GM23338 (cell line): ENCODE measurements at regions not wholly inside any gene's neighbourhood (a gene's known extent, or its start where the extent isn't known, plus 50 kb on each side); places are given as distances from the start of the nearest gene placed in this dataset.

Experiments used
- CREB1 ChIP-seq: fragments of 250-450 bp; sonication (Bioruptor Pico); IDR thresholded peaks from 2 replicates; pipeline ENCODE4 v1.5.0; 2020; ENCODE audit warnings: low read depth, mild to moderate bottlenecking, moderate library complexity
- CTCF ChIP-seq, 2 experiments: fragments of 200-600 bp in 1 of 2; sonication (generic) in 1 of 2; conservative IDR thresholded peaks; 2 replicates each; pipeline versions ENCODE4 v1.5.1 to v1.6.1; 2016 to 2017; ENCODE audit warnings: antibody characterized with exemption in 2 of 2, low read depth in 2 of 2, mild to moderate bottlenecking in 2 of 2, moderate library complexity in 1 of 2
- EZH2 ChIP-seq: fragments of 200-600 bp; sonication (generic); IDR thresholded peaks from one replicate; pipeline ENCODE4 v1.8.0; 2017; ENCODE audit warnings: antibody characterized with exemption, mild to moderate bottlenecking, low read depth; ENCODE audit not compliant: unreplicated experiment
- EZH2phosphoT487 ChIP-seq: fragments of 200-600 bp; sonication (generic); IDR thresholded peaks from one replicate; pipeline ENCODE4 v1.8.1; 2018; ENCODE audit warnings: antibody characterized with exemption; ENCODE audit not compliant: unreplicated experiment
- POLR2AphosphoS5 ChIP-seq: IDR thresholded peaks from 2 replicates; pipeline ENCODE4 v1.6.1; 2016; ENCODE audit warnings: antibody characterized with exemption, low read depth
- REST ChIP-seq: IDR thresholded peaks from one replicate; pipeline ENCODE4 v1.6.1; 2018; ENCODE audit warnings: antibody characterized with exemption; ENCODE audit not compliant: unreplicated experiment
- ZNF331 ChIP-seq: fragments of 250-450 bp; sonication (Bioruptor Pico); IDR thresholded peaks from 2 replicates; pipeline ENCODE4 v1.5.0; 2020; ENCODE audit warnings: low read depth, mild to moderate bottlenecking, moderate library complexity

GRCh38 chr1:4515727-4516289 is 138.6 kb upstream of the AJAP1 start:
- TF ChIP-seq CTCF (conservative IDR thresholded peaks at IDR 0.05; ENCODE audit: low read depth in 2 of 2) (no peak), EZH2 (no peak), REST (no peak), CREB1 (CRISPR knock-in tag) (no peak), ZNF331 (CRISPR knock-in tag) (no peak), EZH2phosphoT487 (no peak), POLR2AphosphoS5 (no peak)
